Brain microvascular endothelial cell (primary cell): ENCODE measurements at regions not wholly inside any gene's neighbourhood (a gene's known extent, or its start where the extent isn't known, plus 50 kb on each side); places are given as distances from the start of the nearest gene placed in this dataset.

Source experiments
- DNase-seq: peaks from one replicate; pipeline ENCODE4 v3.0.0-alpha.2; 2020
- H3K27ac ChIP-seq: fragments of 250-450 bp; sonication (Bioruptor Pico); 2 replicates; pipeline ENCODE4 v1.5.1; 2020; ENCODE audit warnings: mild to moderate bottlenecking, moderate library complexity
- H3K27me3 ChIP-seq: fragments of 250-450 bp; sonication (Bioruptor Pico); replicated peaks from 2 replicates; pipeline ENCODE4 v1.5.1; 2020; ENCODE audit warnings: mild to moderate bottlenecking
- H3K36me3 ChIP-seq: fragments of 250-450 bp; sonication (Bioruptor Pico); replicated peaks from 2 replicates; pipeline ENCODE4 v1.5.1; 2020; ENCODE audit warnings: mild to moderate bottlenecking
- H3K4me3 ChIP-seq: 2 replicates; pipeline ENCODE4 v1.5.1; 2011; ENCODE audit warnings: low read depth, mild to moderate bottlenecking, control low read depth, low read length, moderate library complexity
- in situ Hi-C: cut with HindIII; loops from 2 replicates; pipeline ENCODE4 v1.10.0; 2017; ENCODE audit warnings: low sequenced_read_pairs, low pct_ligation_motif_present
- TF ChIP-seq, protein P1 (sequence below): IDR thresholded peaks from 2 replicates; pipeline ENCODE4 v1.5.1; 2011; ENCODE audit warnings: low read depth, mild to moderate bottlenecking, moderate library complexity, low read length, control low read depth, inconsistent platforms; ENCODE audit errors: missing control alignments

GRCh38 chr18:6638447-6638846 is 91.1 kb upstream of the ARHGAP28 start:
- Histone ChIP-seq H3K27ac (no peak overlapping the region), H3K4me3 (no peak overlapping the region), H3K36me3 (no peaks in the 10 kb centered on the region), H3K27me3 (no peaks in the 10 kb centered on the region)
- TF ChIP-seq, protein P1, sequence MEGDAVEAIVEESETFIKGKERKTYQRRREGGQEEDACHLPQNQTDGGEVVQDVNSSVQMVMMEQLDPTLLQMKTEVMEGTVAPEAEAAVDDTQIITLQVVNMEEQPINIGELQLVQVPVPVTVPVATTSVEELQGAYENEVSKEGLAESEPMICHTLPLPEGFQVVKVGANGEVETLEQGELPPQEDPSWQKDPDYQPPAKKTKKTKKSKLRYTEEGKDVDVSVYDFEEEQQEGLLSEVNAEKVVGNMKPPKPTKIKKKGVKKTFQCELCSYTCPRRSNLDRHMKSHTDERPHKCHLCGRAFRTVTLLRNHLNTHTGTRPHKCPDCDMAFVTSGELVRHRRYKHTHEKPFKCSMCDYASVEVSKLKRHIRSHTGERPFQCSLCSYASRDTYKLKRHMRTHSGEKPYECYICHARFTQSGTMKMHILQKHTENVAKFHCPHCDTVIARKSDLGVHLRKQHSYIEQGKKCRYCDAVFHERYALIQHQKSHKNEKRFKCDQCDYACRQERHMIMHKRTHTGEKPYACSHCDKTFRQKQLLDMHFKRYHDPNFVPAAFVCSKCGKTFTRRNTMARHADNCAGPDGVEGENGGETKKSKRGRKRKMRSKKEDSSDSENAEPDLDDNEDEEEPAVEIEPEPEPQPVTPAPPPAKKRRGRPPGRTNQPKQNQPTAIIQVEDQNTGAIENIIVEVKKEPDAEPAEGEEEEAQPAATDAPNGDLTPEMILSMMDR = no peak
- in situ Hi-C loops = loop anchor here (25.0 kb wide), 1 partner anchor 99 kb away; the partner anchor contains the start of gene ARHGAP28
- no peak for DNase-seq

DNA sequence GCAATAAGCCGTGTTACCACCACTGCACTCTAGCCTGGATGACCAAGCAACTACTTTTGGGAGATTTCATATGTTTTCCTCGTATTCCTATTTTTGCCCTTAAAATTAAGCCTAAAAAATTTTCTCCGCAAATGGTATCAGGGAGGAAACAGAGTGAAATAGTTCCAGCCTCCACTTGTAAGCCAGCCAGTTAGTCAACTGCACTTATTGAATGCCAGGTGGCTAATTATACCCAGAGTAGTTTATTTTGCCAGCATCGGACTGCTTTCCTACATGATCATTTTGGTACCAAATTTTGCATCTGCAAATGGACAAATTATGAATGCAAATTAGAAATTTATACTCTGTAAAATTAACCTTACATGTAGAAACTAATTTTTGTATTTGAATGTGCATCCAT is 90.2 kb upstream of the ARHGAP28 start:
- TF ChIP-seq, protein P1 = no peak
- H3K4me3 ChIP-seq = no peak overlapping the region
- no peaks in the 10 kb centered on the region for H3K36me3 ChIP-seq
- no peak for DNase-seq
- no peaks in the 10 kb centered on the region for H3K27me3 ChIP-seq
- in situ Hi-C loops = loop anchor here (25.0 kb wide), 1 partner anchor 98 kb away; the partner anchor contains the start of gene ARHGAP28
- H3K27ac ChIP-seq = no peak overlapping the region

GRCh38 chr18:6644836-6645627 is 84.5 kb upstream of the ARHGAP28 start:
- DNase-seq = no peak
- Histone ChIP-seq H3K27me3 (no peaks in the 10 kb centered on the region), H3K4me3 (no peak overlapping the region), H3K27ac (no peak overlapping the region), H3K36me3 (no peaks in the 10 kb centered on the region)
- in situ Hi-C loops = loop anchor here (25.0 kb wide), 1 partner anchor 92 kb away; the partner anchor contains the start of gene ARHGAP28
- TF ChIP-seq, protein P1 = no peak

DNA sequence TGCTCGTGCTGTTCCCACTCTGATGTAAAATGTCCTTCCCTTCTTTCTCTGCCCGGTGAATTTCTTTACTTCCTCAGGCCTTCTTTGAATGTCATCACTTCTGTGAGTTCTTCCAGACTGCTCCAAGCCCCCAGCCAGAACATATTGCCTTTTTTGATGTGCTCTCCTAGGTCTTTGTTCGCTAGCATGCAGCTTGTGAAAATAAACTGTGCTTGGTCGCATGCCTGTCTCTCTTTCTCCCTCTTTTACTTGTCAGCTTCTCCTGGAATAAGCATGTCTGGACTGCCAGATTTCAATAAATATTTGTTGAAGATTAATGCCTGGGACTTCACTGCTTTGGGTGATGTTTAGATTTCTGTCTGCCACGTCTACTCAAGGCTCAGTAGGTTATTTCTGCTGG is 82.7 kb upstream of the ARHGAP28 start:
- DNase-seq = no peak
- no peaks in the 10 kb centered on the region for H3K27me3 ChIP-seq
- no peak overlapping the region for H3K27ac ChIP-seq
- no peak overlapping the region for H3K4me3 ChIP-seq
- no peaks in the 10 kb centered on the region for H3K36me3 ChIP-seq
- TF ChIP-seq, protein P1 = no peak
- in situ Hi-C loops = loop anchor here (25.0 kb wide), 1 partner anchor 90 kb away; the partner anchor contains the start of gene ARHGAP28

- Histone ChIP-seq H3K36me3 (no peaks in the 10 kb centered on the region), H3K4me3 (no peak overlapping the region), H3K27me3 (no peaks in the 10 kb centered on the region), H3K27ac (no peak overlapping the region)
- TF ChIP-seq, protein P1 = no peak
- in situ Hi-C loops = loop anchor here (25.0 kb wide), 1 partner anchor 89 kb away; the partner anchor contains the start of gene ARHGAP28
- DNase-seq = no peak
These were observed 80.9 kb upstream of the ARHGAP28 start for GRCh38 chr18:6648581-6648980.
